HEK293 (cell line): ENCODE measurements at regions not wholly inside any gene's neighbourhood (a gene's known extent, or its start where the extent isn't known, plus 50 kb on each side); places are given as distances from the start of the nearest gene placed in this dataset.

Experiments used
- CTCF ChIA-PET: fragments of 350-600 bp; formaldehyde crosslinking; extraction: SDS; loops from one replicate; lab custom pipeline; 2021; ENCODE audit warnings: antibody characterized with exemption; lab: Yijun Ruan, JAX
- POLR2A ChIA-PET: fragments of 300-600 bp; formaldehyde crosslinking; extraction: SDS; loops from one replicate; lab custom pipeline; 2020; ENCODE audit warnings: antibody characterized with exemption, inconsistent platforms; lab: Yijun Ruan, JAX
- H3K27ac ChIP-seq: fragments of 200-500 bp; sonication (Bioruptor generic); 2 replicates; pipeline ENCODE4 v1.5.1; 2014; ENCODE audit warnings: low read depth, low read length, control low read depth, inconsistent platforms; ENCODE audit errors: extremely low read depth
- H3K36me3 ChIP-seq, 2 experiments: fragments of 200-500 bp in 1 of 2; sonication (Bioruptor generic) in 1 of 2; 1 replicate in 1 of 2; 2 replicates in 1 of 2; pipeline ENCODE4 v1.5.1; 2014 to 2017; ENCODE audit warnings: inconsistent platforms in 2 of 2, low read length in 2 of 2; ENCODE audit not compliant: control insufficient read depth in 2 of 2, insufficient read depth in 1 of 2
- H3K4me1 ChIP-seq: fragments of 200-500 bp; sonication (Bioruptor generic); 2 replicates; pipeline ENCODE4 v1.5.1; 2014; ENCODE audit warnings: mild to moderate bottlenecking, low read length, inconsistent platforms; ENCODE audit not compliant: control insufficient read depth, insufficient read depth
- H3K4me3 ChIP-seq: 2 replicates; pipeline ENCODE4 v1.5.1; 2011; ENCODE audit warnings: low read depth, mild to moderate bottlenecking, control low read depth, low read length, moderate library complexity
- H3K9me3 ChIP-seq: fragments of 200-500 bp; sonication (Bioruptor generic); 2 replicates; pipeline ENCODE4 v1.5.1; 2014; ENCODE audit warnings: low read depth, low read length, inconsistent platforms; ENCODE audit not compliant: control insufficient read depth, insufficient read depth
- GLI2 ChIP-seq: fragments of 450-650 bp; formaldehyde crosslinking; IDR thresholded peaks from 2 replicates; pipeline ENCODE4; 2017; ENCODE audit warnings: missing biosample characterization, missing genetic modification characterization, low read depth, borderline replicate concordance
- HOXD13 ChIP-seq: sonication (generic); formaldehyde crosslinking; IDR thresholded peaks from 2 replicates; pipeline ENCODE4 v1.8.0; 2022; ENCODE audit warnings: missing genetic modification reagents, borderline replicate concordance
- IKZF3 ChIP-seq: fragments of 450-650 bp; IDR thresholded peaks from 2 replicates; pipeline ENCODE4 v1.5.0; 2018; ENCODE audit warnings: missing biosample characterization, mild to moderate bottlenecking, missing genetic modification characterization, moderate library complexity
- KLF16 ChIP-seq: fragments of 450-650 bp; formaldehyde crosslinking; IDR thresholded peaks from 2 replicates; pipeline ENCODE4 v1.5.1; 2017; ENCODE audit warnings: missing biosample characterization, missing genetic modification characterization
- OSR2 ChIP-seq: fragments of 450-650 bp; formaldehyde crosslinking; IDR thresholded peaks from 2 replicates; pipeline ENCODE4 v1.5.1; 2016; ENCODE audit warnings: missing biosample characterization, missing genetic modification characterization
- REST ChIP-seq: fragments of 450-650 bp; formaldehyde crosslinking; IDR thresholded peaks from 2 replicates; pipeline ENCODE4 v1.5.1; 2016; ENCODE audit warnings: missing biosample characterization, missing genetic modification characterization
- SCRT1 ChIP-seq: fragments of 450-650 bp; formaldehyde crosslinking; IDR thresholded peaks from 2 replicates; pipeline ENCODE4 v1.5.1; 2016; ENCODE audit warnings: missing biosample characterization, missing genetic modification characterization, borderline replicate concordance
- ZBTB17 ChIP-seq: fragments of 450-650 bp; formaldehyde crosslinking; IDR thresholded peaks from 2 replicates; pipeline ENCODE4 v1.5.1; 2016; ENCODE audit warnings: missing biosample characterization, missing genetic modification characterization
- ZEB2 ChIP-seq: fragments of 450-650 bp; formaldehyde crosslinking; IDR thresholded peaks from 2 replicates; pipeline ENCODE4 v1.5.1; 2016; ENCODE audit warnings: missing biosample characterization, missing genetic modification characterization
- ZNF10 ChIP-seq: fragments of 450-650 bp; formaldehyde crosslinking; IDR thresholded peaks from 2 replicates; pipeline ENCODE4 v1.5.1; 2017; ENCODE audit warnings: missing biosample characterization, missing genetic modification characterization
- ZNF16 ChIP-seq: fragments of 450-650 bp; formaldehyde crosslinking; IDR thresholded peaks from 2 replicates; pipeline ENCODE4 v1.5.1; 2016; ENCODE audit warnings: low read depth, missing biosample characterization, missing genetic modification characterization
- ZNF274 ChIP-seq, 2 experiments: fragments of 200-500 bp in 1 of 2; fragments of 450-650 bp in 1 of 2; sonication (Bioruptor generic) in 1 of 2; formaldehyde crosslinking in 1 of 2; IDR thresholded peaks; 2 replicates each; pipeline versions ENCODE4 v1.5.1 to v1.6.1; 2014 to 2016; ENCODE audit warnings: borderline replicate concordance in 1 of 2, inconsistent platforms in 1 of 2, low read length in 1 of 2, missing biosample characterization in 1 of 2, missing genetic modification characterization in 1 of 2
- ZNF280D ChIP-seq: fragments of 450-650 bp; formaldehyde crosslinking; IDR thresholded peaks from 2 replicates; pipeline ENCODE4 v1.5.1; 2016; ENCODE audit warnings: missing biosample characterization, missing genetic modification characterization
- ZNF416 ChIP-seq: fragments of 450-650 bp; formaldehyde crosslinking; IDR thresholded peaks from 2 replicates; pipeline ENCODE4 v1.5.1; 2016; ENCODE audit warnings: missing biosample characterization, missing genetic modification characterization
- ZNF510 ChIP-seq: fragments of 450-650 bp; formaldehyde crosslinking; IDR thresholded peaks from 2 replicates; pipeline ENCODE4 v1.5.1; 2018; ENCODE audit warnings: mild to moderate bottlenecking, missing genetic modification characterization, missing biosample characterization; ENCODE audit not compliant: insufficient replicate concordance
- ZNF521 ChIP-seq: fragments of 450-650 bp; formaldehyde crosslinking; IDR thresholded peaks from 2 replicates; pipeline ENCODE4 v1.5.1; 2017; ENCODE audit warnings: missing biosample characterization, mild to moderate bottlenecking, missing genetic modification characterization
- ZNF571 ChIP-seq: fragments of 450-650 bp; formaldehyde crosslinking; IDR thresholded peaks from 2 replicates; pipeline ENCODE4 v1.5.0; 2017; ENCODE audit warnings: missing biosample characterization, missing genetic modification characterization
- ZNF654 ChIP-seq: fragments of 450-650 bp; formaldehyde crosslinking; IDR thresholded peaks from 2 replicates; pipeline ENCODE4 v1.5.1; 2016; ENCODE audit warnings: low read depth, missing biosample characterization, missing genetic modification characterization
- ZSCAN16 ChIP-seq: fragments of 450-650 bp; formaldehyde crosslinking; IDR thresholded peaks from 2 replicates; pipeline ENCODE4 v1.5.1; 2016; ENCODE audit warnings: missing biosample characterization, missing genetic modification characterization
- ZSCAN30 ChIP-seq: fragments of 450-650 bp; IDR thresholded peaks from 2 replicates; pipeline ENCODE4 v1.5.1; 2018; ENCODE audit warnings: missing biosample characterization, mild to moderate bottlenecking, missing genetic modification characterization, moderate library complexity
- TF ChIP-seq, protein P1 (sequence below): fragments of 450-650 bp; formaldehyde crosslinking; IDR thresholded peaks from 2 replicates; pipeline ENCODE4 v1.5.1; 2016; ENCODE audit warnings: missing biosample characterization, missing genetic modification characterization
- TF ChIP-seq, protein P2 (sequence below): fragments of 450-650 bp; formaldehyde crosslinking; IDR thresholded peaks from 2 replicates; pipeline ENCODE4 v1.5.1; 2016; ENCODE audit warnings: missing biosample characterization, missing genetic modification characterization

- TF ChIP-seq ZSCAN30 = no peak
- TF ChIP-seq ZNF654 (tag by site-specific recombination) = peak; percentile 59
- peak; percentile 27; the same call in 1 of the 2 replicates for TF ChIP-seq ZBTB17 (tag by site-specific recombination)
- TF ChIP-seq, protein P1, sequence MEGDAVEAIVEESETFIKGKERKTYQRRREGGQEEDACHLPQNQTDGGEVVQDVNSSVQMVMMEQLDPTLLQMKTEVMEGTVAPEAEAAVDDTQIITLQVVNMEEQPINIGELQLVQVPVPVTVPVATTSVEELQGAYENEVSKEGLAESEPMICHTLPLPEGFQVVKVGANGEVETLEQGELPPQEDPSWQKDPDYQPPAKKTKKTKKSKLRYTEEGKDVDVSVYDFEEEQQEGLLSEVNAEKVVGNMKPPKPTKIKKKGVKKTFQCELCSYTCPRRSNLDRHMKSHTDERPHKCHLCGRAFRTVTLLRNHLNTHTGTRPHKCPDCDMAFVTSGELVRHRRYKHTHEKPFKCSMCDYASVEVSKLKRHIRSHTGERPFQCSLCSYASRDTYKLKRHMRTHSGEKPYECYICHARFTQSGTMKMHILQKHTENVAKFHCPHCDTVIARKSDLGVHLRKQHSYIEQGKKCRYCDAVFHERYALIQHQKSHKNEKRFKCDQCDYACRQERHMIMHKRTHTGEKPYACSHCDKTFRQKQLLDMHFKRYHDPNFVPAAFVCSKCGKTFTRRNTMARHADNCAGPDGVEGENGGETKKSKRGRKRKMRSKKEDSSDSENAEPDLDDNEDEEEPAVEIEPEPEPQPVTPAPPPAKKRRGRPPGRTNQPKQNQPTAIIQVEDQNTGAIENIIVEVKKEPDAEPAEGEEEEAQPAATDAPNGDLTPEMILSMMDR (tag by site-specific recombination) = peak; percentile 41
- TF ChIP-seq, all 188 proteins: peak for 3
- no peak overlapping the region for H3K27ac ChIP-seq
- CTCF ChIA-PET = interaction anchor here (0.5 to 4.3 kb wide), 33 partner anchors 10 to 941 kb away, joined by 3 to 48 read pairs (median 5); no protein-coding TSS in a partner anchor
- no peaks in the 10 kb centered on the region for H3K36me3 ChIP-seq
- POLR2A ChIA-PET = no interaction called here
- H3K4me1 ChIP-seq = 0 out of 2 replicates have a peak, but pooled peaks cover 2% of the 10 kb centered on the region
- H3K9me3 ChIP-seq = no peaks in the 10 kb centered on the region
- H3K4me3 ChIP-seq = no peak overlapping the region
Observed at GRCh38 chr2:137888845-137889244, 75.4 kb upstream of the HNMT start.

GRCh38 chr2:137892739-137893138, 71.5 kb upstream of the HNMT start:
- POLR2A ChIA-PET = interaction anchor here (0.6 kb wide), 1 partner anchor 1894 kb away, joined by 3 read pairs; no protein-coding TSS in a partner anchor
- no peaks in the 10 kb centered on the region for H3K4me1 ChIP-seq
- no peak overlapping the region for H3K4me3 ChIP-seq
- H3K27ac ChIP-seq = no peak overlapping the region
- CTCF ChIA-PET = no interaction called here
- no peaks in the 10 kb centered on the region for H3K36me3 ChIP-seq
- no peaks in the 10 kb centered on the region for H3K9me3 ChIP-seq
- TF ChIP-seq IKZF3 (tag by site-specific recombination) (no peak), ZNF16 (tag by site-specific recombination) (no peak), OSR2 (tag by site-specific recombination) (no peak), KLF16 (no peak), ZNF274 (IDR thresholded peaks at IDR 0.05; ENCODE audit: low read length) (no peak), ZNF274 (tag by site-specific recombination; IDR thresholded peaks at IDR 0.05; ENCODE audit: borderline replicate concordance) (no peak), ZSCAN16 (tag by site-specific recombination) (no peak), REST (tag by site-specific recombination) (no peak), ZNF510 (tag by site-specific recombination) (no peak), ZNF571 (no peak), ZNF280D (no peak), GLI2 (tag by site-specific recombination) (no peak), ZNF416 (tag by site-specific recombination) (no peak), HOXD13 (CRISPR knock-in tag) (no peak), ZNF521 (tag by site-specific recombination) (no peak), SCRT1 (tag by site-specific recombination) (no peak), ZEB2 (tag by site-specific recombination) (no peak), ZNF10 (no peak)
- TF ChIP-seq, protein P2, sequence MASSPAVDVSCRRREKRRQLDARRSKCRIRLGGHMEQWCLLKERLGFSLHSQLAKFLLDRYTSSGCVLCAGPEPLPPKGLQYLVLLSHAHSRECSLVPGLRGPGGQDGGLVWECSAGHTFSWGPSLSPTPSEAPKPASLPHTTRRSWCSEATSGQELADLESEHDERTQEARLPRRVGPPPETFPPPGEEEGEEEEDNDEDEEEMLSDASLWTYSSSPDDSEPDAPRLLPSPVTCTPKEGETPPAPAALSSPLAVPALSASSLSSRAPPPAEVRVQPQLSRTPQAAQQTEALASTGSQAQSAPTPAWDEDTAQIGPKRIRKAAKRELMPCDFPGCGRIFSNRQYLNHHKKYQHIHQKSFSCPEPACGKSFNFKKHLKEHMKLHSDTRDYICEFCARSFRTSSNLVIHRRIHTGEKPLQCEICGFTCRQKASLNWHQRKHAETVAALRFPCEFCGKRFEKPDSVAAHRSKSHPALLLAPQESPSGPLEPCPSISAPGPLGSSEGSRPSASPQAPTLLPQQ (tag by site-specific recombination) = no peak
